ENCODE measurements at regions not wholly inside any gene's neighbourhood (a gene's known extent, or its start where the extent isn't known, plus 50 kb on each side); places are given as distances from the start of the nearest gene placed in this dataset.

GRCh38 chr3:67864587-67865183 is 210.3 kb upstream of the SUCLG2 start:
- DNase-seq, result no peak

GRCh38 chr3:67863869-67864268 is 209.5 kb upstream of the SUCLG2 start:
- DNase-seq, result no peak

GRCh38 chr3:67860429-67860828 is 206.0 kb upstream of the SUCLG2 start:
- no peak for DNase-seq

GRCh38 chr3:67858492-67858891 is 204.1 kb upstream of the SUCLG2 start:
- DNase-seq, result no peak

- DNase-seq, result no peak
These were observed 202.3 kb upstream of the SUCLG2 start for GRCh38 chr3:67856718-67857117.

- DNase-seq, result no peak
These were observed 200.3 kb upstream of the SUCLG2 start for GRCh38 chr3:67854663-67855062.

GRCh38 chr3:67853520-67853919 is 199.1 kb upstream of the SUCLG2 start:
- DNase-seq, result no peak

GRCh38 chr3:67848299-67848698 is 193.9 kb upstream of the SUCLG2 start:
- no peak for DNase-seq

GRCh38 chr3:67846166-67846565 is 191.8 kb upstream of the SUCLG2 start:
- DNase-seq, result no peak

GRCh38 chr3:67832817-67833216 is 178.4 kb upstream of the SUCLG2 start:
- no peak for DNase-seq

- no peak for DNase-seq
These were observed 176.8 kb upstream of the SUCLG2 start for GRCh38 chr3:67831262-67831661.

- no peak for DNase-seq
These were observed 174.1 kb upstream of the SUCLG2 start for GRCh38 chr3:67828486-67829010.

GRCh38 chr3:67821135-67821534 is 166.7 kb upstream of the SUCLG2 start:
- no peak for DNase-seq

GRCh38 chr3:67819447-67819846 is 165.0 kb upstream of the SUCLG2 start:
- DNase-seq, result no peak

GRCh38 chr3:67809370-67809935 is 155.0 kb upstream of the SUCLG2 start:
- DNase-seq, result no peak

- no peak for DNase-seq
These were observed 154.5 kb upstream of the SUCLG2 start for GRCh38 chr3:67808906-67809305.

- DNase-seq, result no peak
These were observed 150.2 kb upstream of the SUCLG2 start for GRCh38 chr3:67804578-67804977.

GRCh38 chr3:67804089-67804488 is 149.7 kb upstream of the SUCLG2 start:
- DNase-seq, result no peak

GRCh38 chr3:67798412-67798811 is 144.0 kb upstream of the SUCLG2 start:
- no peak for DNase-seq

- no peak for DNase-seq
These were observed 137.2 kb upstream of the SUCLG2 start for GRCh38 chr3:67791620-67792019.

- peak in 4 of 5 experiments; percentile 27 to 57 (median 34) for DNase-seq
These were observed 135.6 kb upstream of the SUCLG2 start for GRCh38 chr3:67790043-67790442.

GRCh38 chr3:67788396-67788795 is 134.0 kb upstream of the SUCLG2 start:
- DNase-seq, result no peak

GRCh38 chr3:67783281-67784250 is 129.2 kb upstream of the SUCLG2 start:
- no peak for DNase-seq

GRCh38 chr3:67781871-67782270 is 127.5 kb upstream of the SUCLG2 start:
- no peak for DNase-seq

Measured in T-helper 2 cell (primary cell).